AG04450 (cell line): ENCODE measurements at regions not wholly inside any gene's neighbourhood (a gene's known extent, or its start where the extent isn't known, plus 50 kb on each side); places are given as distances from the start of the nearest gene placed in this dataset.

Experiments
- CTCF ChIA-PET: fragments of 300-600, 350-600 bp; formaldehyde crosslinking; extraction: SDS; loops from one replicate; lab custom pipeline; 2022; ENCODE audit warnings: antibody characterized with exemption, inconsistent platforms; lab: Charles Lee
- POLR2A ChIA-PET: fragments of 350-600 bp; formaldehyde crosslinking; extraction: SDS; loops from one replicate; lab custom pipeline; 2021; ENCODE audit warnings: antibody characterized with exemption, inconsistent platforms; lab: Yijun Ruan, JAX
- DNase-seq: peaks from one replicate; pipeline ENCODE4 v3.0.0-alpha.2; 2011; ENCODE audit warnings: low read depth, low spot score
- H3K27ac ChIP-seq: one replicate; pipeline ENCODE4 v1.5.1; 2012; ENCODE audit warnings: low read depth, low read length, control low read depth
- H3K27me3 ChIP-seq: one replicate; pipeline ENCODE4 v1.6.0; 2012; ENCODE audit warnings: low read length; ENCODE audit not compliant: control insufficient read depth, insufficient read depth
- H3K4me3 ChIP-seq: 2 replicates; pipeline ENCODE4 v1.5.1; 2011; ENCODE audit warnings: mild to moderate bottlenecking, low read depth, low read length, control low read depth
- H3K9me3 ChIP-seq: 2 replicates; pipeline ENCODE4 v1.5.1; 2012; ENCODE audit warnings: low read length; ENCODE audit not compliant: control insufficient read depth, insufficient read depth
- TF ChIP-seq, protein P1 (sequence below): IDR thresholded peaks from 2 replicates; pipeline ENCODE4 v1.5.1; 2011; ENCODE audit warnings: low read depth, low read length, control low read depth, inconsistent platforms

GRCh38 chr9:28005779-28006178 is 432.5 kb upstream of the C9orf72 start:
- Histone ChIP-seq H3K27me3 (no peaks in the 10 kb centered on the region), H3K4me3 (no peak overlapping the region), H3K9me3 (no peaks in the 10 kb centered on the region), H3K27ac (no peak overlapping the region)
- no peak for DNase-seq
- ChIA-PET POLR2A (no interaction called here), CTCF (no interaction called here)
- TF ChIP-seq, protein P1, sequence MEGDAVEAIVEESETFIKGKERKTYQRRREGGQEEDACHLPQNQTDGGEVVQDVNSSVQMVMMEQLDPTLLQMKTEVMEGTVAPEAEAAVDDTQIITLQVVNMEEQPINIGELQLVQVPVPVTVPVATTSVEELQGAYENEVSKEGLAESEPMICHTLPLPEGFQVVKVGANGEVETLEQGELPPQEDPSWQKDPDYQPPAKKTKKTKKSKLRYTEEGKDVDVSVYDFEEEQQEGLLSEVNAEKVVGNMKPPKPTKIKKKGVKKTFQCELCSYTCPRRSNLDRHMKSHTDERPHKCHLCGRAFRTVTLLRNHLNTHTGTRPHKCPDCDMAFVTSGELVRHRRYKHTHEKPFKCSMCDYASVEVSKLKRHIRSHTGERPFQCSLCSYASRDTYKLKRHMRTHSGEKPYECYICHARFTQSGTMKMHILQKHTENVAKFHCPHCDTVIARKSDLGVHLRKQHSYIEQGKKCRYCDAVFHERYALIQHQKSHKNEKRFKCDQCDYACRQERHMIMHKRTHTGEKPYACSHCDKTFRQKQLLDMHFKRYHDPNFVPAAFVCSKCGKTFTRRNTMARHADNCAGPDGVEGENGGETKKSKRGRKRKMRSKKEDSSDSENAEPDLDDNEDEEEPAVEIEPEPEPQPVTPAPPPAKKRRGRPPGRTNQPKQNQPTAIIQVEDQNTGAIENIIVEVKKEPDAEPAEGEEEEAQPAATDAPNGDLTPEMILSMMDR: no peak

DNA sequence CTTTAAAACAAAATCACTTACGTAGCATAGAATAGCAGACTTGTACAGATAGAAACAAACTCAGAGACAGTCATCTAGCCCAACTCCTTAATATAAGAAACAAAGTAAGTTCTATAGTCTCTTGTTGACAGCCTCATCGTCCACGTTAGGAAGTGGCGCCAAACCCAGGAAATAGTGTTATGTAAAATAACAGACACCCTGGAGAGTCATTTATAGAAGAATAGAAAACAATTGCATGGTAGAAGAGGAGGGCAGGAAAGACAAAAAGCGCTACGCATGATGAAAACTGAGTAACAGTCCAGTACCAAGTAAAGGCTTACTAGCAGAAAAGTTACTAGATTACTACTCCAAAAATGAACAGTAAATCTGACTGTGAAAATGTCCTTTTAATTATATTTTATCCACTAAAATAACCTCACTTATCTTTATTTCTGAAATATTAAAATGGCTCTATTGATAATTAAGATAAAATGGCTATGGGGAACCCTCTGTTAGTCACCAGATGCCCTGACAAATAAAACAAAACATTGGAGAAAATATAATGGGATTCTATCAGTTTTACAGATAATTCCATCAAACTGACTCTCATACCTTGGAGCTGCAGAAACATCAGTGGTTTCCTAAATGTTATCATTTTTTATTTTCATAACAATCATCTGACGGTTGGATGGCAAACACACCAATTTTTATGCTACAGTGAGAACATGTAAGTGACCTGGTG is 434.0 kb upstream of the C9orf72 start:
- H3K27ac ChIP-seq: no peak overlapping the region

DNA sequence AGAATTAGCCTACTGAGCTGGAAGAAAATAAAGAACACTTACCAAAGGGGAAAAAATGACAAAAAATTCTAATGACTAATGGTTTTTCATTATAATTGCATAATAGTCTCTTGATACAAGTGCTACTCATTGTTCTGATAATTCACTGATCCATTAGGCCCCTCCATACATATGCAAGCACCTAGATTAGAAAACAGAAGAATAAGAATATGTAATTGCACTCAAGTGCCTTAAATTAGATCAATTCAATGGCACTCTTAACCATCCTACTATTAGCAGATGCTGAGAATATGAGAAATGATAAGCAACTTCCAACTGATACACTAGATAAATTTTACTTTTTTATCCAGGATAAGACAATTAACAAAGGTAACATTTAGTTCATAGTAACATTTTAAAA is 440.9 kb upstream of the C9orf72 start:
- POLR2A ChIA-PET: no interaction called here
- no peak overlapping the region for H3K27ac ChIP-seq
- no peak for DNase-seq
- TF ChIP-seq, protein P1: no peak
- H3K4me3 ChIP-seq: no peak overlapping the region
- no peaks in the 10 kb centered on the region for H3K9me3 ChIP-seq
- H3K27me3 ChIP-seq: no peaks in the 10 kb centered on the region
- CTCF ChIA-PET: no interaction called here

More for the DNA sequence above, 434.0 kb upstream of the C9orf72 start:
- Histone ChIP-seq H3K4me3 (no peak overlapping the region), H3K9me3 (no peaks in the 10 kb centered on the region), H3K27me3 (no peaks in the 10 kb centered on the region)
- ChIA-PET CTCF (no interaction called here), POLR2A (no interaction called here)
- DNase-seq: no peak
- TF ChIP-seq, protein P1: no peak

DNA sequence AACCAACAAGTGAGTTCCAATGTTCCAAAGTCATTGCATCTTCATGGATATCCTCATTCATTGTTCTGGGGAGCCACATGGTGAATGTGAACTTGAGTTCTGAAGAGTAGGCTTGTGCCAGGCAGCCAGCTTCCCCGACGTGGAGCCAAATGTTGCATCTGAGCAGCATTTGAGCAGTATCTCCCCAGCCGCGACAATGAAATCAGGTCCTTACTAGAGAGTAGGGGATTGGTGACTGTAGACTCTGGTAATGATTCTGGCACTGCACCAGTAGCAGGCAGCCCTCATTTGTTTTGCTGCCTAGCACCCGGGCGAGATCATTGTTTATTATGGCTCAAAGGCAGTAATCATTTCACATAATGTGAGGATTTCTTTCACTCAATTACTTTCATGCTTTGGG is 451.4 kb upstream of the C9orf72 start:
- H3K4me3 ChIP-seq: no peak overlapping the region
- CTCF ChIA-PET: no interaction called here

GRCh38 chr9:28025186-28025585 is 451.9 kb upstream of the C9orf72 start:
- TF ChIP-seq, protein P1: no peak
- Histone ChIP-seq H3K27ac (no peak overlapping the region), H3K27me3 (no peaks in the 10 kb centered on the region), H3K4me3 (no peak overlapping the region), H3K9me3 (no peaks in the 10 kb centered on the region)
- ChIA-PET POLR2A (no interaction called here), CTCF (no interaction called here)
- DNase-seq: no peak

More for the DNA sequence above, 451.4 kb upstream of the C9orf72 start:
- Histone ChIP-seq H3K27me3 (no peaks in the 10 kb centered on the region), H3K9me3 (no peaks in the 10 kb centered on the region), H3K27ac (no peak overlapping the region)
- TF ChIP-seq, protein P1: no peak
- no peak for DNase-seq
- POLR2A ChIA-PET: no interaction called here
